HG03159 (cell line): ENCODE measurements at regions not wholly inside any gene's neighbourhood (a gene's known extent, or its start where the extent isn't known, plus 50 kb on each side); places are given as distances from the start of the nearest gene placed in this dataset.
A peak's percentile ranks its signal among the peaks of the same experiment; 100 is the strongest.

Source experiments
- ATAC-seq: cut with Tn5 transposase; IDR thresholded peaks from one replicate; pipeline ENCODE4 v1.9.1; 2021; ENCODE audit warnings: mild to moderate bottlenecking, moderate library complexity; ENCODE audit not compliant: unreplicated experiment

DNA sequence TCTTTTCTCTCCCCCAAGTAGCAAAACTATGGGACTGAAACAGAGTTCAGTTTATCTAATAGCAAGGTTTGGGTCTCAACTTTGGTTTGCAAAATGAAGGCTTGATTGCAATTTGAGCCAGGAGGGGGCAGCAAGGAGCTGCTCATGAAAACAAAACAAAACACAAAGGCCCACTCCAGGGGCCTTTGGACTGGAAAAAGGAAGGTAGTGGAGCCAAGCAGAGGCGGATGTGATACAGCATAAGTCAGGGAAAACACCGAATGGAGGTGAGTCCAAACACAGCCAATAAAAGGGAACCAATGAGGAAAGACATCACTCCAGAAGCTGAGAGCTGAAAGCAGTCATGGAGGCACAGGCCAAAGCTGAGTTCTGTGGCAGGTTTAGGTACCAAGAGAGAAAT lies 799.7 kb upstream of the ACVR2A start:
- ATAC-seq, result peak; percentile 79

DNA sequence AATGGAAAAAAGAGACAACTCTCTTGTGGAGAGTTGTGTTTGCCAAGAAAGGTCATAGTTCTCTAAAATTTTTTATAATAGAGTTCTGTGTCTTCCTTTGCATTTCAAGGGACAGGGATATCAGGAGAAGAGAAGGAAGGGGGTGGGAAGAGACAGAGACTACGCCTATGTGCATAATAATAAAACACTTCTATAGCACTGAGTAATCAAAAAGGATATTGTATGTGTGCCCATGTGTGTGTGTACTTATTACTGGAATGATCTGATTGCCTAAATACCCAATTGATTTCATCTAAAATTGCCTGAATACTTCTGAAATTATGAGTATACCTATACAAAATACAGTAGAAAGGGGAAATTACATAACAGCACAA lies 803.7 kb upstream of the ACVR2A start:
- ATAC-seq, result no peak

DNA sequence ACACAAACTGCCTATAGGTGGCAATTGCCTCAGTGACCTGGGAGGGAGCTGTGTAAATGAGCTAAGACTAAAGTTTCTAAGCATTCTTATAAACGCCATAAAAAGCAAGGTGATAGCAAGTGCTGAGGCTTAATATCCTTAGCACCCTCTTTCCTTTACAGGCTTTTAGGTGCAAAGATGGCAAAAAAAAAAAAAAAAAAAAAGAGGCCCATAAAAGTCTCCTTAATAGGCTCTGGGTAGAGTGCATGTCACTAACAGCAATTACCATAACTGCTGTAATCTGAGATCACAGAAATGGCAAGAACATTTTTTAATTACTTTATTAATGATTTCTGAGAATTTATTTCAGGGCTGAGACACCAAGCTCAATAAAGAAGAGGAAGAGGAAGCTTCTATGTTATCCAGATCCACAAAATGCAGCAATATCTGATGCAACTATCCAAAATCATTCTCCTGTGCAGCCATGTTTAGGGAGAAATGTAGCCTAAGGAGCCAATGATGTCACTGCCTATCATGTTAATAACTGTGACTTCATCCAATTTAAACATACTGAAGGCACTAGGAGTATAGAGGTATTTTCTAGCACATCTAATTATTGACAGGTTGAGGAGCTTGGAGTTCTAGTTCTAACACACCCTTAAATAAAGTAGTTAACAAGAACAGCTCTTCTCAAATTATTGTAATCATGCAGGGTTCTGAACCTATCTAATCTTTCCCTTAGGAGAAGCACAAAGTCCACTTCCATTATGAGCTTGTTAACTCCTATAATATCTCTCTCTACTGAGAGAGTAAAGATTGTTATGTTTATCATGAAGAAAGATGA lies 804.3 kb upstream of the ACVR2A start:
- ATAC-seq, result no peak

DNA sequence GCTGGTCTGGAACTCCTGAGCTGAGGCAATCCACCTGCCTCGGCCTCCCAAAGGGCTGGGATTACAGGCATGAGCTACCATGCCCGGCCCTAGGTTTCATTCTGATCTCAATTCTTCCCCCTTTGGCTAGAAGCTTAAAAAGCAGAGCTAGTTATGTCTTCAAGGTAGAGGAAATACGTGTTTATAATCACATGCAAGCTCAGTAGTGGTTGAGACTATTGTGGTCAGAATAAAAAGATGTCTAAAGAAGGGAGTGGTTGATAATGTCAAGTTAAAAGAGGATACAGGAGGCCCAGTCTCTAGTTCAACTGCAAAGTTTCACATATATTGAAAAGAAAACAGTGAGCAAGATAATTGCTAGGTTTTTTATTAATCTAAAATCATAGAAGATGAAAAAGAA lies 807.8 kb upstream of the ACVR2A start:
- no peak for ATAC-seq

DNA sequence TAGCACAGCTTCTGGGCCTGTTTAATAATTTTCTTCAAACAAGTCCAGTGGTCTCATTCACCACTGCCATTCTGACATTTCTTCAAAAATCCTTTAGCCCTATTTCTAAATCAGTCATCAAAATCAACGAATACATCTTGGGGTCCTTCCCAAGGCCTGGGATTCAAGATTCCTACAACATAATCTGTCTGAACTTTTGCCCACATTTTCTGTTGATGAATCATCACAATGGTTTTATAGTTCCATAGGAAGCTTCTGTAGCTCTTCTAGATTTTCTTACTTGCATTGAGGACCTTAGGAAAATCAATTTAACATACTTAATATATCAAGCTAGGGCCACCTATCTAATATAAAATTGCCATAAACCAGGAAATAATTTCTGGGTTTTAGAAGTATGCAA lies 811.8 kb upstream of the ACVR2A start:
- ATAC-seq, result no peak

DNA sequence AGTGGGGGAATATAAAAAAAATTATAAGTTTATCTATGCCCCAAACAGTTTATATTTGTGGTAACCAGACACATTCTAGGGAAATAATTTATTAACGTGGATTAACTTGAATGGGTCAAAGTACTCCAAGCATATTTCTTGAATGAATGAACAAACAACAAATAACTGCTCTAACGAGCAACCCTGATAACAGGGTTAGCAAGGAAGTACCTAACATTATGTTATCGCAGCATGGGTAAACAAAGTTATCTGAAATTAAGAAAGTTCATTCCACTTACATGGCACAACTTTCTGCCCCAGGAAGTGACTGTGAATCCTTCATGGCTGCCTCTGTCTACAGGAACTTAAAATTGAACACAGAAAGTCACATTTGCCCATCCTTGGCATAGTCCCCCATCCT lies 812.9 kb upstream of the ACVR2A start:
- no peak for ATAC-seq

DNA sequence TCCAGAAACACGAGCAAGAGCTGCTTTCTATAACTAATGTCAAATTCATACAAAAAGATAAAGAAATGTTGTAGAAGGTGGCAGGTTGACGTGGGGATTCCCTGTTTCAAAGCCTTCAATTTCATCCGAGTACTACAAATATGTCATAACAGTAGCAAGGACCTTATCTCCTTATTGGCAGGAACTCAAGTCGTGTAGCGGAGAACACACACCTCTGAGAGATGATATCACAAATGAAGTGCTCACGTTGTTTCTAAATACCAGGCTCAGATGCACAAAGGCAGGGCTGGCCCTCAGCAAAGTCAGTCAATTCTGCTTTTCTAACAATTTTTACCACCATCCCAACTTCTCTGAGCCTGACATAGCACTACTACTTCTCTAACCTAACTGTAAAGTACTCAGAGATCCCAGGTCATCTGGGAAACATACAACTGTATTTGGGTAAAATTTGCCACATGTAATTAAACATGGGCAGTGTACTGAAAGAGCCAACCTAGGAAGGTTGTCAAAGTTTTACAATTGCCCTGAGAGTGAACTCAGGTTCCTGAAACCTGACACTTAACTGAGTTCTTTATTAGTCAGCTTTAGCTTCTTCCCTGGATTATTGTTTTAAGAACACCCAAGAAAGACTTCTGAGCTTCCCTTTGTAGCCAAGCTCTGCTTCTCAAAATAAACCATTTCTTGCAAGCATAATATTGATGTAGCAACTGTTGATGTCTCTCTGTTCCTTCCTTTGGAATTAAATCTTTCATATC lies 813.7 kb upstream of the ACVR2A start:
- ATAC-seq, result no peak

DNA sequence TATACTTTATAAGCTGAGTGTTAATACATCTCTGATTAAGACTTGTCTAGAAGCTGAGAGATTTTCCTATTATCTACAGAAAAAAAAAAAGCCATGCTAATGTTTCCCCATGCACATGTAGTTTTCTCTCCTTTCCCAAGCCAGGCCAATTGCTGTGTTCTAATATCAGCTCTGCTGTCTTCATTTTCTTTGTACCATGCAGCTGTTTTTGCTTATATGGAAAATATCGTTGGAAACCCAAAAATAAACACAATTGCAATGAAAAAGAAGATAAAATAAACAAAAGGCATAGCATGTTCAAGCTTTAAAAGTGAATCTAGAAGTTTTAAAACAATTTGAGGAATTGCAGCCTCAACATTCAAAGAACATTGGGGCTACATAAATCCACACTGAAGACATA lies 817.4 kb upstream of the ACVR2A start:
- ATAC-seq, result no peak

DNA sequence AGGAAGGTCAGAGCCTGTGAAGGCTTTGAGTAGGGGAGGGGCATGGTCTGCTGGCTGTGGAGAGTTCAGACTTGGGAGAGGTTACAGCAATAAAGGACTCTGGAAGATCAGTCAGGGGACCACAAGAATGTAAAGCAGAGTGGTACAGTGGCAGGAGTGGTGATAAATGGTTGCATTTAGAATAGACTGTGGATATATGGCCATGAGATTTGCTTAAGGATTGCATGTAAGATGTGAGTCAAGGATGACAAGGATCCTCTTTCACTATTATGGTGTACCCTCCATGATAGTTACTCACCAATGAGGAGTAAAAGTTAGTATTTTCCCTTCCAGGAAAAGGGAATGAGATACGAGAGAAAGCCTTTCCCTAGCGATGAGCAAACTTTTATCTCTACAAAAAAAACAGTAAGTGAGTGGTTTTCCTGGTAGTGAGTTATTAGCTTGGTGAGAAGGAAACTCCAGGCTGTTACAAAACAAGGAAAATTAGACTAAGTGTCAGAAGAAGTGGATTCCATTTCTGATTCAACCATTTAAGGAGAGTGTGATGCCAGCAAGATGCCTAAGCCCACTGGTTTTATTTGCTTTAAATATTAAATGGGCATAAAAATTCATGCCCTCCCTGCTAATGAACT lies 818.0 kb upstream of the ACVR2A start:
- no peak for ATAC-seq

DNA sequence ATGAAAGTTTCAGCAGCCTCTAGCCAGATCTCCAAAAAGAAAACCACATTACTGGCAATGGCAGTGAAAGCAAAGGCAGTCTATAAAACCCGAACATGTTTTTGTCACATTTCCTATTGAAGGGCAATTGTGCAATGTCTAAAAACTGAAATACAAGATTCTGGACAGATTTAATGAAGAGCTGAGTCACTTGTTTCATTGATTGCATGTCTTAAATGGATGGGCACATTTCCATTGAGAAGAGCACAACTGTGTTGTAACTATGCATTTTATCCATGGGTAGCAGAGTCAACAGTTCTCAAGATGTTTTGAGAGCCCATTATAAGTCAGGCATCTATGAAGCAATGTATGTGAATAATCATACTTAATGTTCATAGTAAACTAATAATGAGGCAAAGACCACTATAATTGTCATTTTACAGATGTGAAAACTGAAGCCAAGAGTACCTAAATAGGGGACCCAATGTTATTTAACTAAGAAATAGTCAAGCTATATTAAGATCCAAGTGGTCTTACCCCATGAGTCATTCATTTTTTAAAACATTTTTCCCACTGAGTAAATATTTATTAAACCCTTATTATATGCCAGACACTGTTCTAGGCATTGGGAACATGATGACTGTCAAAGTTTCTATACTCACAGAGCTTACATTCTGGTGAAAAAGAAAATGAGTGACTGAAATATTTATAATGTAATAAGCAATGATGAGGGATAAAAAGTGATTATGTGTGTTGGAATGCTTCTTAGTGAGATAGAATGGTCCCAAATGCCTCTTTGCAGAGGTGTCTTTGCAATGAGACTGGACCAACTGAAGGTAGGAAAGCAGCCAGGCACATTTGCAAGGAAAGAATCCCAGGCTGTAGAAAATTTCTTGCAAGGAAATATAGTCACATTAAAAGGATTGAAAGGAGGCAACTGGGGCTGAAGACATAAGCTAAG lies 818.9 kb upstream of the ACVR2A start:
- no peak for ATAC-seq

DNA sequence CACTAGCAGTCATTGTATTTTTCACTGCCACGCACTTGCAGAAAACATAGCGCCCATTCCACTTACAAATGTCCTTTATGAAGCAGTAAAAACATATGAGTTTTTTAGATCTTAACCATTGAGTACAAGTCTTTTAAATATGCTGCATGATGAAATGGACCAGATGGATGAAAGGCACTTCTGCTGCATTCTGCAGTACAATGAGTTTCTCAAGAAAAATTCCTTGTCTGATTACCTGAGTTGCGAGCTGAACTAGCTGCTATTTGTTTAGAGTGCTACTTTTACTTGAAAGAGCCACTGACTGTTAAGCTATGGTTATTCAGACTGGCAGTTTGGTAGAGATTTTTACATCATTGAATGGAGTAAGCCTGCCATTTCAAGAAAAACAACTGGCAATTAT lies 825.5 kb upstream of the ACVR2A start:
- no peak for ATAC-seq

DNA sequence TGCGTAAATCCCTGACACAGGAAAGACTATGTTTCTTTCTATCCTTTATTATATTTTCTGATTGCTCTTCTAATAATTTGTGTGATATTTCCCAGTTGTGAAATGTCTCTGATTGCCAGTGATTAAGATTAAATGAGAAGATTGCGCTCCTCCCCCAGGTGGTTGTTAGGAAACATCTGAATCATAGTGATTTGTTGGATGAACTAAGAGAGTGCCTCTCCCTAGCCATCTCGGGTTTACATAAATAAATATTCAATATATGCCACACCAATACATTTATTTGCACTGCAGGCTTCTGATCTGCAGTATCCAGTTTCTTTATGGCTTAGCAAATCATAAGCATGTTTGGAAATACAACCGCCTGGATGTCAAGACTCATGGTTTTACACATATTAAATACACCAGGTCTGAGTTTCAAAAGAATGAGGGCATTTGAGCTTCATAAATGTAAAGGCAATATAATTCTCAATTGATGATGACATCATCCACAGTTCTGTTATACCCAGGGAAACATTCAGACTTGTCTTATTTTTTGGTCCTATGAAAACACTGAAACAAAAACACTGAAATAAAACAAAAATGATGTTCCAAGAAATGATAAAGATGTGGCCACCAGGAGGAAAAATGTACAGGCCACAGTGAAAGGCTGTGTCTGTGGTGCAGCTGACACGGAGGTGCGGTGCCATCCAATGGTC lies 826.7 kb upstream of the ACVR2A start:
- ATAC-seq, result no peak

DNA sequence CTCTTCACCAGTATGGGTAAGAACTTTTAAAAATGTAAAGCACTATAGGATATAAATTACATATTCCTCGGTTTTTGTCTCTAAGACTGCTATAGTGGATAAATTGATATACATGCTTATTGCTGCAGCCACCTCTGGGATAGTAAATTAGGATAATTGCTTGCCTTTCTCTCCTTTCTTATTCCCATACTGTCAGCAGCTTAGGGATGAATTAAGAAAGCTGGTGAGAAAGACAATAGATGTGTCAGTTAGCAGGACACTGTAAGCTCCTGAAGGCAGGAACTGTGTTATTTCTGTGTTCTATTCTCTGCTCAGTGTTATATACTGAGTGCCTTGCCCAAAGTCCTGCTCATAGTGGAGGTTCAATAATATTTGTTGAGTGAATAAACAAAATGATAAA lies 828.6 kb upstream of the ACVR2A start:
- ATAC-seq, result no peak

DNA sequence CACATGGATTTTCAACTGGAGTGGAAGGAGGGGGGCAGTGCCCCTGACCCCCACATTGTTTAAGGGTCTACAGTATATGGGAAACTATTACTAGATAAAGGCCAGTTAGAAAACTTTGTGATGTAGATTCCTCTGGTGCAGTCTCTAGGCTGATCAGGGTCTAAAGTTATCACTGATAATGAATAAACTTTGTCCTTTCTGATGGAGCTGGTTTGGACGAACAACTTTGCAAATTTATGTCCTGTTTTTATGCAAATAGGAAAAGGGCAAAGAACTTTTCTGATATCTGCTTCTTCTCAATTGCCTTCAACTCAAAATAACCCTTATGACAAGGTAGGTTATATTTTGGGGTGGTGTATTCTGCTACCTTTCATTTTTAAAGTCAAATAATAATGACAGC lies 829.2 kb upstream of the ACVR2A start:
- no peak for ATAC-seq

DNA sequence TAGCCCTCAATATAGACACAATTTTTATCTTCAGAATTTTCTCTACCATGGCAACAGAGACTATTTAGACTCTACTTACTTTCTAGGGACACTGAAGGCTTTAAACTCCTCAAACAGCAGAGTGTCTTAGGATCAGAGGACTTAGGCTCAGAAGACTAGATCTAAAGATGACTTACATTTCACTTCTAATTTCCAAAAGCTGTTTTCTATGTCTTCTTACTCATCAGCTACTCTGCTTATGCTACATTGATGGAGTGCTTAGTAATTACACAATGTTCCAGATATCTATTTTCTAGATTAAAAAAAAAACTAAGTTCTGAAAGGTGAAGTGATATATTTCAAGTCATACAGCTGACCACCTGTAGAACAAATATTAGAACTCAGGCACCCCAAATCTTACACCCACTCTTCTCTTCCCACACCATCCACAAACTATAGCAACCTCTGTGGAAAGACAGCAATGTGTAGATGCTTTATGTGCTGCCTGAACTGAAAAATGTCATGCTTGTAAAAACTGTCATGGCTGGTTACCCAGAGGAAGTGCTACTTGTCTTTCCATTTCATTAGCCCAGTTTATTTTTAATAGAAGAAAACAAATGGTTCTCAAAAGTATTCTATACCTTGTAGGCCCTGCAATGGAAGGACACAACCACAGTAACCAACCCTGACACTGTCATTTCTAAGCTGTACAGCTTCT lies 831.0 kb upstream of the ACVR2A start:
- ATAC-seq, result no peak

DNA sequence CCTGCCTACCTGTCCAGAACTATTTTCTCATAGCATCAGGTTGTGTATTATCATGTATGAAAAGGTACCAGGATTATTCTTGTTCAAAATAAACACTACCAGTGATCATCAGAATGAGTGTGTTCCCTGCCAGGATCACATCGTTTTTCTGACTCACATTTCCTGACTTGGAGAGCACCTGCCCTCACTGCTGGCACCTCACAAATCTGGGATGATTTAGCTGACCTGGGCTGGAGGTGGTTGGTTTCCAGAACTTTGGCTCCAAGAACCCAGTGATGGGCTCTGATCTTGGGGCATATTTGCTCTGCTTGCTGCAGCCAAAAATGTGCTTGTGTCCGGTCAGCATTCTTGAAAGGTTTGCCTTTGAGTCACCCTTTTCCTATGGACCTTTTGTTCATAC lies 836.3 kb upstream of the ACVR2A start:
- no peak for ATAC-seq

DNA sequence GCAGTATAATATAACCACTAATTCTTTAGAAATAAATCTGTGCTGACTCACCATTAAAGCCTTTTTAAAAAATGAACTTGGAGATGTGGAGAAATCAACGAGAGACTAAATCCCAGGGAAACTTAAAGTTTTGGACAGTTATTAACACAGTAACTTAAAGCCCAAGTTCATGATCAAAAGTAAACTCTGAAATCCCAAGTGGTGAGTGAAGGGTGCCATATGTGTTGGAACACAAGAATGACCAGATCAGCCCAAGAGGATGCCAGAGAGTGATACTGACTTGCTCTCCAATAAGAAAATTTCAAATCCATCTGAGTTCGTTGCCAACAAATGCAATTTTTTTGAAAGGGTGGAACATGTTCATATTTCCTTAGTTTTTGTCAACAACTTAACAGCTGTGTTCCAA lies 838.1 kb upstream of the ACVR2A start:
- no peak for ATAC-seq

DNA sequence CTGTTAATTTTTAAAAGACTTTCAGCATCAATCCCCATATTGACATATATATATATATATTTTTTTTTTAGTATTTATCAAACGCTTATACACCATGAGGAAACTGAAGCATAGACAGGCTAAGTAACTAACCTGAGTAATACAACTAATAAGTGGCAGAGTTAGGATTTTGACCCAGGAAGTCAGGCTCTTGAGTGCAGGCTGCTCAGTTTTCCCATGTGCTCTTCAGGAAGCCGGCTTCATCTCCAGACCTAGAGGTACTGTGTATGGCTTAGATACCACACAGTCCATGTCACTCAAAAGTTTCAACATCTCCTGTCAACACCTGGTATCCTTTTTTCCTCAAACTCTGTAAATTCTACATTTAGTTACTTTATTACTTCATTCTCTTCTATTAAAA lies 841.7 kb upstream of the ACVR2A start:
- no peak for ATAC-seq

DNA sequence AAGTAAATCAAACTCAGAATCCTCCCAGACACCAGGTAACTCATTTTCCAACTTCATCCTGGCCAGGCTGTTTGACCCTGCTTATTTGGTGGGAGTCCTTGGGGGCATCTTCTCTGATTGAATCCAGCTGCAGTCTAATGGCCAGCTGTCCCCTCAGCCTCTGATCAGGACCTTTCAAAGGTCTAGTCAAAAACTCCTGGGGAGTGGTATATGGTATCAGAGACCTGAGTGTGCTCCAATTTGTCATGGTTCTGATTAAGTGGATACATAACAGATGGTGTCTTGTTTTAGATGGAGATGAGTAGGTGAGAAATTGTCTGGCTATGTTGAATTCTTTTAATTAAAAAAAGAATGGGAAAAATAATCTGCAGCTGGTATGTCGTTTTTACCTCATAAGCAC lies 842.6 kb upstream of the ACVR2A start:
- no peak for ATAC-seq

DNA sequence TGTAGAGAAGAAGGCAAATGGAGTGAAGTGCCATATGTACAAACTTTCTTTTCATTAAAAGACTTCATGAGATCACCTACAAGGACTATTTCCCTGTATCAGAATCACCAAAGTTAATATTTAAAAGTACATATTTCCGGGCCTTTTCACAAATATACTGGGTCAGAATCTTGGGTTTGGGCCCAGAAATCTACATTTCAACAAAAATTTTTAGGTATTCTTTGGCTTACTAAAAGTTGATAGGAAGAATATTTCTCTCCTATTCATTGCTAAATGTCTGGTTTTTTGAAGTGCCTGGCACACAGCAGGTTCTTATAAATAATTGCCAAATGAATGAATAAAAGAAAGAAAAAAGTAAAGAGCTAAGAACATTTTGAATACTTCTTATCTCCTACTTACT lies 843.8 kb upstream of the ACVR2A start:
- ATAC-seq, result no peak
